GM23338 (cell line): ENCODE measurements at regions not wholly inside any gene's neighbourhood (a gene's known extent, or its start where the extent isn't known, plus 50 kb on each side); places are given as distances from the start of the nearest gene placed in this dataset.

ENCODE experiments used
- ATAC-seq: fragments of 200-7000 bp; cut with Tn5 transposase; 3 replicates; pipeline ENCODE4 v1.9.1; 2020
- DNase-seq: peaks from one replicate; pipeline ENCODE4 v3.0.0-alpha.2; 2015; ENCODE audit warnings: low spot score
- H2AFZ ChIP-seq: fragments of 200-600 bp; sonication (generic); 2 replicates; pipeline ENCODE4 v1.8.0; 2016; ENCODE audit warnings: antibody characterized with exemption, mild to moderate bottlenecking, moderate library complexity
- H3F3A ChIP-seq: fragments of 200-600 bp; sonication (generic); replicated peaks from 2 replicates; pipeline ENCODE4 v1.8.0; 2017; ENCODE audit warnings: antibody characterized with exemption, mixed run types, low read depth
- H3K27ac ChIP-seq: fragments of 200-600 bp; sonication (generic); 2 replicates; pipeline ENCODE4 v1.6.1; 2016; ENCODE audit warnings: low read depth
- H3K27me3 ChIP-seq: fragments of 200-600 bp; sonication (generic); 2 replicates; pipeline ENCODE4 v1.8.0; 2016; ENCODE audit warnings: mild to moderate bottlenecking, mixed run types, moderate library complexity; ENCODE audit not compliant: insufficient read depth
- H3K36me3 ChIP-seq: fragments of 200-600 bp; sonication (generic); 2 replicates; pipeline ENCODE4 v1.8.0; 2016; ENCODE audit warnings: mild to moderate bottlenecking; ENCODE audit not compliant: insufficient read depth
- H3K4me1 ChIP-seq: fragments of 200-600 bp; sonication (generic); 2 replicates; pipeline ENCODE4 v1.8.0; 2016; ENCODE audit warnings: mild to moderate bottlenecking, moderate library complexity; ENCODE audit not compliant: insufficient read depth
- H3K4me2 ChIP-seq: fragments of 200-600 bp; sonication (generic); 2 replicates; pipeline ENCODE4 v1.7.1; 2017; ENCODE audit warnings: mixed run types
- H3K4me3 ChIP-seq: fragments of 200-600 bp; sonication (generic); 2 replicates; pipeline ENCODE4 v1.6.1; 2016; ENCODE audit warnings: mixed run types
- H3K79me2 ChIP-seq: fragments of 200-600 bp; sonication (generic); replicated peaks from 2 replicates; pipeline ENCODE4 v1.8.0; 2017; ENCODE audit warnings: mild to moderate bottlenecking; ENCODE audit not compliant: insufficient read depth
- H3K9me2 ChIP-seq: fragments of 200-600 bp; sonication (generic); 2 replicates; pipeline ENCODE4 v1.8.0; 2017; ENCODE audit not compliant: insufficient read depth
- H4K20me1 ChIP-seq: fragments of 200-600 bp; sonication (generic); replicated peaks from 2 replicates; pipeline ENCODE4 v1.8.0; 2017; ENCODE audit warnings: mild to moderate bottlenecking; ENCODE audit not compliant: insufficient read depth
- H3K27ac Mint-ChIP-seq: 2 replicates; pipeline ENCODE4 v1.8.0; 2020; ENCODE audit warnings: inconsistent platforms, mild to moderate bottlenecking, moderate library complexity, mixed read lengths
- H3K27me3 Mint-ChIP-seq: 3 replicates; pipeline ENCODE4 v1.8.0; 2022; ENCODE audit warnings: low read depth, mild to moderate bottlenecking, moderate library complexity, mixed read lengths, inconsistent platforms; ENCODE audit not compliant: insufficient read depth, poor library complexity
- H3K36me3 Mint-ChIP-seq: 3 replicates; pipeline ENCODE4 v1.8.0; 2021; ENCODE audit warnings: low read depth, mild to moderate bottlenecking, inconsistent platforms, moderate library complexity, mixed read lengths
- H3K4me1 Mint-ChIP-seq: 3 replicates; pipeline ENCODE4 v1.8.0; 2020; ENCODE audit warnings: mild to moderate bottlenecking, inconsistent platforms, mixed read lengths
- H3K4me3 Mint-ChIP-seq: 3 replicates; pipeline ENCODE4 v1.8.0; 2021; ENCODE audit warnings: moderate library complexity, mild to moderate bottlenecking, inconsistent platforms, mixed read lengths
- H3K9me3 Mint-ChIP-seq: 3 replicates; pipeline ENCODE4 v1.8.0; 2020; ENCODE audit warnings: moderate library complexity, mild to moderate bottlenecking, inconsistent platforms, mixed read lengths
- CREB1 ChIP-seq: fragments of 250-450 bp; sonication (Bioruptor Pico); IDR thresholded peaks from 2 replicates; pipeline ENCODE4 v1.5.0; 2020; ENCODE audit warnings: low read depth, mild to moderate bottlenecking, moderate library complexity
- ETS1 ChIP-seq: IDR thresholded peaks from 2 replicates; pipeline ENCODE4 v1.6.1; 2016; ENCODE audit warnings: antibody characterized with exemption
- EZH2 ChIP-seq: fragments of 200-600 bp; sonication (generic); IDR thresholded peaks from one replicate; pipeline ENCODE4 v1.8.0; 2017; ENCODE audit warnings: antibody characterized with exemption, mild to moderate bottlenecking, low read depth; ENCODE audit not compliant: unreplicated experiment
- EZH2phosphoT487 ChIP-seq: fragments of 200-600 bp; sonication (generic); IDR thresholded peaks from one replicate; pipeline ENCODE4 v1.8.1; 2018; ENCODE audit warnings: antibody characterized with exemption; ENCODE audit not compliant: unreplicated experiment
- NANOG ChIP-seq: IDR thresholded peaks from 2 replicates; pipeline ENCODE4 v1.6.1; 2016; ENCODE audit warnings: antibody characterized with exemption, borderline replicate concordance
- POLR2AphosphoS5 ChIP-seq: IDR thresholded peaks from 2 replicates; pipeline ENCODE4 v1.6.1; 2016; ENCODE audit warnings: antibody characterized with exemption, low read depth
- REST ChIP-seq: IDR thresholded peaks from one replicate; pipeline ENCODE4 v1.6.1; 2018; ENCODE audit warnings: antibody characterized with exemption; ENCODE audit not compliant: unreplicated experiment
- STAT1 ChIP-seq: IDR thresholded peaks from one replicate; pipeline ENCODE4 v1.6.1; 2016; ENCODE audit warnings: antibody characterized with exemption; ENCODE audit not compliant: unreplicated experiment
- TF ChIP-seq, protein P1 (sequence below), 2 experiments: fragments of 200-600 bp in 1 of 2; sonication (generic) in 1 of 2; conservative IDR thresholded peaks; 2 replicates each; pipeline versions ENCODE4 v1.5.1 to v1.6.1; 2016 to 2017; ENCODE audit warnings: antibody characterized with exemption in 2 of 2, low read depth in 2 of 2, mild to moderate bottlenecking in 2 of 2, moderate library complexity in 1 of 2

GRCh38 chr2:56768973-56769372 is 585.2 kb downstream of the CCDC85A start (continued):
- TF ChIP-seq NANOG (no peak), EZH2phosphoT487 (no peak), ETS1 (no peak), CREB1 (CRISPR knock-in tag) (no peak)

DNA sequence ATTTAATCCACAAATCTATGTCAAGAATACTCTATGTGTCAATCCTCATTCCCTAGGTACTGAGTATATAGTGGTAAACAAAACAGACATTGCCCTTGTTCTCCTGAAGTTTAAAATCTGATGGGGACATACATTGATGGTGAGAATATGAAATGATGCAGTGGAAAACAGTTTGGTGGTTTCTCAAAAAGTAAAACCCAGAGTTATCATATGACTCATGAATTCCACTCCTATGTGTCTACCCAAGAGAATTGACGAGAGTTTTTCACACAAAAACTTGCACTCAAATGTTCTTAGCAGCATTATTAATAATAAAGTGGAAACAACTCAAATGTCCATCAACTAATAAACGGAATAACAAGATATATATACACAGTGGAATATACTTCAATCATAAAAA is 586.7 kb downstream of the CCDC85A start:
- no peak overlapping the region for H3K4me3 Mint-ChIP-seq
- no peaks in the 10 kb centered on the region for H3K27me3 Mint-ChIP-seq
- no peak overlapping the region for H3K27ac Mint-ChIP-seq
- Histone ChIP-seq H3K79me2 (no peaks in the 10 kb centered on the region), H3K36me3 (no peaks in the 10 kb centered on the region), H3F3A (no peaks in the 10 kb centered on the region), H3K4me3 (no peak overlapping the region), H4K20me1 (no peaks in the 10 kb centered on the region), H3K27ac (no peak overlapping the region), H3K4me1 (no peaks in the 10 kb centered on the region), H3K9me2 (peaks cover 3% of the 10 kb centered on the region; the same call in 1 of the 2 replicates), H2AFZ (no peak overlapping the region), H3K27me3 (no peaks in the 10 kb centered on the region), H3K4me2 (no peak overlapping the region)
- ATAC-seq (no peak), DNase-seq (no peak)
- H3K9me3 Mint-ChIP-seq, result peaks cover 2% of the 10 kb centered on the region; the same call in 2 of the 3 replicates
- no peaks in the 10 kb centered on the region for H3K36me3 Mint-ChIP-seq
- H3K4me1 Mint-ChIP-seq, result no peaks in the 10 kb centered on the region
- no peak for TF ChIP-seq EZH2
- no peak for TF ChIP-seq STAT1
- TF ChIP-seq POLR2AphosphoS5, result no peak
- no peak for TF ChIP-seq CREB1 (CRISPR knock-in tag)
- TF ChIP-seq, protein P1, sequence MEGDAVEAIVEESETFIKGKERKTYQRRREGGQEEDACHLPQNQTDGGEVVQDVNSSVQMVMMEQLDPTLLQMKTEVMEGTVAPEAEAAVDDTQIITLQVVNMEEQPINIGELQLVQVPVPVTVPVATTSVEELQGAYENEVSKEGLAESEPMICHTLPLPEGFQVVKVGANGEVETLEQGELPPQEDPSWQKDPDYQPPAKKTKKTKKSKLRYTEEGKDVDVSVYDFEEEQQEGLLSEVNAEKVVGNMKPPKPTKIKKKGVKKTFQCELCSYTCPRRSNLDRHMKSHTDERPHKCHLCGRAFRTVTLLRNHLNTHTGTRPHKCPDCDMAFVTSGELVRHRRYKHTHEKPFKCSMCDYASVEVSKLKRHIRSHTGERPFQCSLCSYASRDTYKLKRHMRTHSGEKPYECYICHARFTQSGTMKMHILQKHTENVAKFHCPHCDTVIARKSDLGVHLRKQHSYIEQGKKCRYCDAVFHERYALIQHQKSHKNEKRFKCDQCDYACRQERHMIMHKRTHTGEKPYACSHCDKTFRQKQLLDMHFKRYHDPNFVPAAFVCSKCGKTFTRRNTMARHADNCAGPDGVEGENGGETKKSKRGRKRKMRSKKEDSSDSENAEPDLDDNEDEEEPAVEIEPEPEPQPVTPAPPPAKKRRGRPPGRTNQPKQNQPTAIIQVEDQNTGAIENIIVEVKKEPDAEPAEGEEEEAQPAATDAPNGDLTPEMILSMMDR (conservative IDR thresholded peaks at IDR 0.05; ENCODE audit: low read depth in 2 of 2), result no peak
- TF ChIP-seq REST, result no peak
